OCI-LY1 (cell line): ENCODE measurements at regions not wholly inside any gene's neighbourhood (a gene's known extent, or its start where the extent isn't known, plus 50 kb on each side); places are given as distances from the start of the nearest gene placed in this dataset.

Experiments
- H2AFZ ChIP-seq: fragments of 200-600 bp; sonication (generic), shearing (Covaris generic); 2 replicates; pipeline ENCODE4 v1.6.0; 2014; ENCODE audit warnings: antibody characterized with exemption, mild to moderate bottlenecking, low read length
- H3F3A ChIP-seq: fragments of 200-600 bp; sonication (generic), shearing (Covaris generic); 2 replicates; pipeline ENCODE4 v1.6.0; 2014; ENCODE audit warnings: mild to moderate bottlenecking, antibody characterized with exemption, low read length, moderate library complexity; ENCODE audit not compliant: insufficient read depth
- H3K27ac ChIP-seq: fragments of 200-600 bp; sonication (generic); 2 replicates; pipeline ENCODE4 v1.5.1; 2014; ENCODE audit warnings: low read length, mixed run types, mild to moderate bottlenecking, low read depth; ENCODE audit not compliant: poor library complexity, severe bottlenecking
- H3K27me3 ChIP-seq: fragments of 200-600 bp; sonication (generic); 2 replicates; pipeline ENCODE4 v1.6.0; 2014; ENCODE audit warnings: antibody characterized with exemption, mild to moderate bottlenecking, low read length, moderate library complexity; ENCODE audit not compliant: insufficient read depth
- H3K36me3 ChIP-seq: fragments of 200-600 bp; sonication (generic); 2 replicates; pipeline ENCODE4 v1.6.1; 2014; ENCODE audit warnings: mild to moderate bottlenecking, antibody characterized with exemption, low read length, moderate library complexity, mixed read lengths; ENCODE audit not compliant: insufficient read depth
- H3K4me1 ChIP-seq: fragments of 200-600 bp; sonication (generic); 2 replicates; pipeline ENCODE4 v1.5.1; 2014; ENCODE audit warnings: mild to moderate bottlenecking, low read length, moderate library complexity; ENCODE audit not compliant: insufficient read depth, severe bottlenecking
- H3K4me2 ChIP-seq: fragments of 200-600 bp; sonication (generic), shearing (Covaris generic); 2 replicates; pipeline ENCODE4 v1.6.1; 2014; ENCODE audit warnings: low read length
- H3K4me3 ChIP-seq: fragments of 200-600 bp; sonication (generic); 2 replicates; pipeline ENCODE4 v1.5.1; 2014; ENCODE audit warnings: low read length, low read depth, mild to moderate bottlenecking, mixed read lengths; ENCODE audit not compliant: poor library complexity, severe bottlenecking
- H3K79me2 ChIP-seq: fragments of 200-600 bp; shearing (Covaris generic); 2 replicates; pipeline ENCODE4 v1.6.1; 2016; ENCODE audit warnings: mixed run types, low read length, mixed read lengths; ENCODE audit not compliant: insufficient read depth
- H3K9ac ChIP-seq: fragments of 200-600 bp; sonication (generic), shearing (Covaris generic); 2 replicates; pipeline ENCODE4 v1.6.1; 2014; ENCODE audit warnings: mild to moderate bottlenecking, low read length, mixed read lengths
- H3K9me2 ChIP-seq: fragments of 200-600 bp; sonication (generic), shearing (Covaris generic); 2 replicates; pipeline ENCODE4 v1.6.1; 2014; ENCODE audit warnings: low read depth, mild to moderate bottlenecking, low read length, mixed read lengths
- H3K9me3 ChIP-seq: fragments of 200-600 bp; shearing (Covaris generic); 2 replicates; pipeline ENCODE4 v1.6.1; 2014; ENCODE audit warnings: low read length, mixed read lengths
- H4K20me1 ChIP-seq: fragments of 200-600 bp; sonication (generic), shearing (Covaris generic); 2 replicates; pipeline ENCODE4 v1.6.0; 2016; ENCODE audit warnings: mild to moderate bottlenecking, low read length; ENCODE audit not compliant: insufficient read depth
- CTCF ChIP-seq: fragments of 200-600 bp; sonication (generic), shearing (Covaris generic); IDR thresholded peaks from 2 replicates; pipeline ENCODE4 v1.5.1; 2017; ENCODE audit warnings: mild to moderate bottlenecking, antibody characterized with exemption, low read length, moderate library complexity, mixed read lengths
- EZH2 ChIP-seq: fragments of 200-600 bp; sonication (generic), shearing (Covaris generic); IDR thresholded peaks from 2 replicates; pipeline ENCODE4 v1.8.0; 2017; ENCODE audit warnings: borderline replicate concordance, mixed run types, mild to moderate bottlenecking, antibody characterized with exemption, low read length, moderate library complexity, mixed read lengths

DNA sequence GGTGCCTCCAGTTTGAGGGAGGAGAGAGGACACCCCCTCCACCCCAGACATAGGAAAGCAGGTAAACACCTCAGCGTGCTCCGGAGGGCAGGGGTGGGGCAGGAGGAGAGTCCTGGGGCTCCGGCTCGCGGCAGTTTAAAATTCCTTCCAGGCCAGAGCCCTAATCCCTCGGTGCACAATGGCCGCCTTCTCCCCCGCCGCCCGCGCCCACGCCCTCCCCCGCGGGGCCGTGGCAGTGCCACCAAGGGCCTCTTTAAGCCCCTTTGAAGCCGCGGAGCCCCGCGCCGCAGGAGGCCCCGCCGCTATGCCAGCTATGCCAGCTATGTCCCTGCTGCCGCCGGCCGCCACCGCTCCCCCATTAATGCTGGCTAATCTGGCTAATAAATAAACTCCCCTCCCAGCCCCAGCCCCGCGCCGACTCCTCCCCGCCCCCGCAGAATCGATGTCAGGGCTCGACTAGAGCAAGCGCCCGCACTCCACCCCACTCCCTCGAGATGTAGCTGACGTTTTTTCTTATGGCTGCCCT is 125.1 kb downstream of the MRPL14 start:
- Histone ChIP-seq H3K9me3 (no peaks in the 10 kb centered on the region), H3K79me2 (no peaks in the 10 kb centered on the region), H4K20me1 (no peaks in the 10 kb centered on the region), H3K27ac (no peak overlapping the region), H3K36me3 (no peaks in the 10 kb centered on the region), H3K4me2 (peak overlapping the region; percentile 45), H3F3A (no peaks in the 10 kb centered on the region), H3K9me2 (no peaks in the 10 kb centered on the region), H3K4me1 (peaks cover 36% of the 10 kb centered on the region), H2AFZ (no peak overlapping the region), H3K27me3 (peaks cover 4% of the 10 kb centered on the region; the same call in 1 of the 2 replicates), H3K9ac (no peak overlapping the region), H3K4me3 (peak overlapping the region; percentile 40)
- TF ChIP-seq EZH2 (no peak), CTCF (no peak)

- Histone ChIP-seq H3K4me3 (peak overlapping the region; percentile 59), H3K9me2 (no peaks in the 10 kb centered on the region), H3K27me3 (peaks cover 4% of the 10 kb centered on the region; the same call in 1 of the 2 replicates), H3K36me3 (no peaks in the 10 kb centered on the region), H3K4me2 (peak overlapping the region; percentile 69), H3K9ac (peak overlapping the region; percentile 63; the same call in 1 of the 2 replicates), H2AFZ (no peak overlapping the region), H3K79me2 (no peaks in the 10 kb centered on the region), H3K4me1 (peaks cover 36% of the 10 kb centered on the region), H3K27ac (peak overlapping the region; percentile 51), H4K20me1 (no peaks in the 10 kb centered on the region), H3K9me3 (no peaks in the 10 kb centered on the region), H3F3A (no peaks in the 10 kb centered on the region)
- TF ChIP-seq CTCF (peak; percentile 66), EZH2 (no peak)
Measured at GRCh38 chr6:44001318-44002066, 125.8 kb downstream of the MRPL14 start.

GRCh38 chr6:44000164-44000842 is 126.9 kb downstream of the MRPL14 start:
- no peaks in the 10 kb centered on the region for H3K27me3 ChIP-seq
- no peaks in the 10 kb centered on the region for H3K9me2 ChIP-seq
- no peaks in the 10 kb centered on the region for H3K9me3 ChIP-seq
- peak overlapping the region; percentile 69 for H3K4me2 ChIP-seq
- no peaks in the 10 kb centered on the region for H3K79me2 ChIP-seq
- no peak for TF ChIP-seq CTCF
- TF ChIP-seq EZH2: no peak
- H2AFZ ChIP-seq: no peak overlapping the region
- H3K9ac ChIP-seq: peak overlapping the region; percentile 63; the same call in 1 of the 2 replicates
- H3K36me3 ChIP-seq: no peaks in the 10 kb centered on the region
- peaks cover 36% of the 10 kb centered on the region for H3K4me1 ChIP-seq
- H3K27ac ChIP-seq: peak overlapping the region; percentile 51
- H4K20me1 ChIP-seq: no peaks in the 10 kb centered on the region
- peak overlapping the region; percentile 59 for H3K4me3 ChIP-seq
- H3F3A ChIP-seq: no peaks in the 10 kb centered on the region
